Glutamatergic neuron (in vitro differentiated cells): ENCODE measurements at regions not wholly inside any gene's neighbourhood (a gene's known extent, or its start where the extent isn't known, plus 50 kb on each side); places are given as distances from the start of the nearest gene placed in this dataset.

Experiments used
- DNase-seq: peaks from one replicate; pipeline ENCODE4 v3.0.0; 2022
- H3K27ac Mint-ChIP-seq: one replicate; pipeline ENCODE4 v1.8.0; 2020; ENCODE audit warnings: mild to moderate bottlenecking, mixed read lengths, inconsistent platforms; ENCODE audit not compliant: unreplicated experiment
- H3K27me3 Mint-ChIP-seq: one replicate; pipeline ENCODE4 v1.8.0; 2020; ENCODE audit warnings: mild to moderate bottlenecking, moderate library complexity, mixed read lengths, inconsistent platforms; ENCODE audit not compliant: unreplicated experiment
- H3K36me3 Mint-ChIP-seq: one replicate; pipeline ENCODE4 v1.8.0; 2020; ENCODE audit warnings: mild to moderate bottlenecking, mixed read lengths, inconsistent platforms; ENCODE audit not compliant: unreplicated experiment
- H3K4me1 Mint-ChIP-seq: one replicate; pipeline ENCODE4 v1.8.0; 2020; ENCODE audit warnings: mild to moderate bottlenecking, low read depth, mixed read lengths, inconsistent platforms; ENCODE audit not compliant: unreplicated experiment
- H3K4me3 Mint-ChIP-seq: one replicate; pipeline ENCODE4 v1.8.0; 2020; ENCODE audit warnings: mild to moderate bottlenecking, mixed read lengths, inconsistent platforms; ENCODE audit not compliant: unreplicated experiment
- H3K9me3 Mint-ChIP-seq: one replicate; pipeline ENCODE4 v1.8.0; 2020; ENCODE audit warnings: mild to moderate bottlenecking, moderate library complexity, mixed read lengths, inconsistent platforms; ENCODE audit not compliant: unreplicated experiment
- CTCF ChIP-seq: fragments of 200-600 bp; sonication (generic); IDR thresholded peaks from one replicate; pipeline ENCODE4 v1.5.0; 2021; ENCODE audit not compliant: partially characterized antibody, unreplicated experiment

- Mint-ChIP-seq H3K4me1 (no peaks in the 10 kb centered on the region), H3K36me3 (no peaks in the 10 kb centered on the region), H3K4me3 (no peak overlapping the region), H3K9me3 (no peaks in the 10 kb centered on the region), H3K27me3 (no peaks in the 10 kb centered on the region), H3K27ac (no peak overlapping the region)
- DNase-seq, result no peak
- no peak for TF ChIP-seq CTCF
Observed at GRCh38 chr4:35358001-35358584, 886.2 kb downstream of the ARAP2 start.

DNA sequence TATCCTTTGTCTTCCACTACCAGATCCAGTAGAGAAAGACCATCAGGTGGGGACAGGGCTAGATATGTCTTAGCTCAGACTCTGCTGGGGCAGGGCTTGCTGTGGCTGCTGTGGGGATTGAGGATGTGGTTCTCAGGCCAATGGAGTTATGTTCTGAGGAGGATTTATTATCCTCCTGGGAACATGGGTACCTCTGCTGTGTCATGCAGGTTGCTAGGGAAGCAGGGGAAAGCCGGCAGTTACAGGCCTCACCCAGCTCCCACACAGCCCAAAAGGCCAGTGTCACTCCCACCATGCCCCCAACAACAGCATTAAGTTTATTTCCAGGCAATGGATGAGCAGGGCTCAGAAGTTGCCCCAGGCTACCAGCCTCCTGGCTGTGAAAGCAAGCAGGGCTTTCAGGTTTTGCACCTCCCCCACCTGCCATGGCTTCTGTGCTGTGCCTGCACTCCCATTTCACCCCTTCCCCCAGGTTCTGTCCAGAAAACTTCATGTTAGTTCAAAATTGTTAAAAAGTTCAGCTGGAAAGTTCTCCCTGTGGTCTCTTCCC is 879.9 kb downstream of the ARAP2 start:
- DNase-seq, result no peak
- H3K27me3 Mint-ChIP-seq, result no peaks in the 10 kb centered on the region
- no peaks in the 10 kb centered on the region for H3K36me3 Mint-ChIP-seq
- no peaks in the 10 kb centered on the region for H3K9me3 Mint-ChIP-seq
- TF ChIP-seq CTCF, result no peak
- H3K4me3 Mint-ChIP-seq, result no peak overlapping the region
- H3K27ac Mint-ChIP-seq, result no peak overlapping the region
- no peaks in the 10 kb centered on the region for H3K4me1 Mint-ChIP-seq

DNA sequence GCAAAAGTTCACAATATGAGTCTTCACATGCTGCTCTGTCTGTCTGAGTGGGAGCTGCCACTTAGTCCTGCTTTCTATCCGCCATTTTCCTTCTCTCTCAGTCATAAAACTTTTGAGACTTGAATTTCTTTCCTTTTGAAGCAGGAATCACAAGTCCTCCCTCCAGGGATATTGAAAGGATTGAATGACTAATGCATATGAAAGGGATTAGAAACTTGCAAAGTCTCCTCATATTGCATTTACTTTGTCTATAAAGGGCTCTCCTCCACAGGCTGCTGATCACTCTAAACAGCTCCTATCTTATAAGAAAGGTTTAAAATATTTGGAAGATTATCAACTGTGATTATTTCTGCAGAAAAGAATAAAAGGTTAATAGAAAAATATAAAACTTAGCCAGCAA is 879.1 kb downstream of the ARAP2 start:
- no peak overlapping the region for H3K27ac Mint-ChIP-seq
- no peaks in the 10 kb centered on the region for H3K36me3 Mint-ChIP-seq
- no peak for DNase-seq

DNA sequence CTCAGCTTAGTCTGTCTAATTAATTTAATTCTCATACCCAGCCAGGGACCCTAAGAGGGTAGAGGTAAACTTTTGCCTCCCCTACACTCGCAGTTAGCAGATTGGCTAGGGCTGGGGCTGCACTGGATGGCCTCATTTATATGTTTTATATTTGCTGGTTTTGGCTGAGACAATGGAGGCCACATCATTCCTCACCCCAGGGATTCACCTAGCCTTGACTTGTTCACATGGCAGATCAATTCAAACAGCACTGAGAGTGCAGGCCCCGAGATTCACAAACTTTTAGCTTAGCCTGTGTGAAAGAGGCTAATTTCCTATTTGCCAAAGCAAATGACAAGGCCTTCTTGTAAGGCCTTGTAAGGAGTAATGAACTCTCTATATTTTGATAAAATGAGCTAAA is 844.4 kb downstream of the ARAP2 start:
- Mint-ChIP-seq H3K4me3 (no peak overlapping the region), H3K27me3 (no peaks in the 10 kb centered on the region), H3K4me1 (peaks cover 2% of the 10 kb centered on the region), H3K27ac (no peak overlapping the region), H3K9me3 (no peaks in the 10 kb centered on the region), H3K36me3 (no peaks in the 10 kb centered on the region)
- no peak for DNase-seq
- no peak for TF ChIP-seq CTCF

More for the DNA sequence above, 879.1 kb downstream of the ARAP2 start:
- H3K4me1 Mint-ChIP-seq, result no peaks in the 10 kb centered on the region
- H3K9me3 Mint-ChIP-seq, result no peaks in the 10 kb centered on the region
- TF ChIP-seq CTCF, result no peak
- no peaks in the 10 kb centered on the region for H3K27me3 Mint-ChIP-seq
- no peak overlapping the region for H3K4me3 Mint-ChIP-seq

GRCh38 chr4:35423104-35423503 is 821.2 kb downstream of the ARAP2 start:
- Mint-ChIP-seq H3K9me3 (peaks cover 4% of the 10 kb centered on the region), H3K4me1 (no peaks in the 10 kb centered on the region), H3K27me3 (no peaks in the 10 kb centered on the region), H3K4me3 (no peak overlapping the region), H3K27ac (no peak overlapping the region), H3K36me3 (no peaks in the 10 kb centered on the region)
- no peak for TF ChIP-seq CTCF
- no peak for DNase-seq
